Psoas muscle (tissue), 7 donors: ENCODE measurements at regions not wholly inside any gene's neighbourhood (a gene's known extent, or its start where the extent isn't known, plus 50 kb on each side); places are given as distances from the start of the nearest gene placed in this dataset.
"Not testable (repeated sequence)": the region's sequence is repeated elsewhere in the genome, so short reads cannot be mapped to it uniquely, and the experiment has no call there.

Experiments
- ATAC-seq, 4 donors: fragments of 200-7000 bp; cut with Tn5 transposase; one replicate each; pipeline ENCODE4 v1.9.1; 2020; ENCODE audit warnings: moderate library complexity in 3 of 4, mild to moderate bottlenecking in 2 of 4
- DNase-seq, 2 donors: peaks; one replicate each; pipeline ENCODE4 v3.0.0-alpha.2; 2020
- H3K27ac ChIP-seq: fragments of 200-600 bp; one replicate; pipeline ENCODE4 v1.8.0; 2022
- H3K27me3 ChIP-seq, 3 donors: fragments of 200-600 bp in 1 of 3; one replicate each; pipeline versions ENCODE4 v1.6.1 to v1.8.0; 2013 to 2022; ENCODE audit warnings: low read length in 2 of 3, mild to moderate bottlenecking in 2 of 3, moderate library complexity in 1 of 3; ENCODE audit not compliant: insufficient read depth in 3 of 3
- H3K36me3 ChIP-seq, 2 donors: fragments of 200-600 bp in 1 of 2; one replicate each; pipeline versions ENCODE4 v1.6.1 to v1.8.0; 2013 to 2022; ENCODE audit warnings: low read depth in 1 of 2, mild to moderate bottlenecking in 1 of 2, moderate library complexity in 1 of 2; ENCODE audit not compliant: insufficient read depth in 1 of 2
- H3K4me1 ChIP-seq: fragments of 200-600 bp; one replicate; pipeline ENCODE4 v1.8.0; 2022
- H3K4me3 ChIP-seq: fragments of 200-600 bp; one replicate; pipeline ENCODE4 v1.8.0; 2022; ENCODE audit warnings: mild to moderate bottlenecking
- H3K9me3 ChIP-seq: fragments of 200-600 bp; one replicate; pipeline ENCODE4 v1.8.0; 2022
- CTCF ChIP-seq: fragments of 200-600 bp; IDR thresholded peaks from one replicate; pipeline ENCODE4 v1.8.0; 2022; ENCODE audit warnings: antibody characterized with exemption
- WGBS, 3 donors: extraction: QIAGEN DNeasy Blood & Tissue Kit; methylation state at CpG; one replicate each; pipeline versions ENCODE4 v1.1.6 to v1.1.7; 2013; 5-methylcytosine and 5-hydroxymethylcytosine counted together
- intact Hi-C, 2 donors: fragments of 100-400 bp; cut with DNase I; formaldehyde crosslinking; loops; one replicate each; pipeline versions ENCODE4 v1.11.0 to v1.14.2; 2022
- donor health status: healthy with polysubstance abuse.
- donor health status: DM: no; HTN: no; CAD: no; lungs with moderate emphysema.
- donor health status: Bipolar disorder and iron deficiency.
- donor health status: healthy.
- donor health status: DM: yes; HTN: yes; CAD: no.
- donor health status: DM: no; HTN: no; CAD: no.
- donor health status: DM: yes; HTN: yes; CAD: no.

DNA sequence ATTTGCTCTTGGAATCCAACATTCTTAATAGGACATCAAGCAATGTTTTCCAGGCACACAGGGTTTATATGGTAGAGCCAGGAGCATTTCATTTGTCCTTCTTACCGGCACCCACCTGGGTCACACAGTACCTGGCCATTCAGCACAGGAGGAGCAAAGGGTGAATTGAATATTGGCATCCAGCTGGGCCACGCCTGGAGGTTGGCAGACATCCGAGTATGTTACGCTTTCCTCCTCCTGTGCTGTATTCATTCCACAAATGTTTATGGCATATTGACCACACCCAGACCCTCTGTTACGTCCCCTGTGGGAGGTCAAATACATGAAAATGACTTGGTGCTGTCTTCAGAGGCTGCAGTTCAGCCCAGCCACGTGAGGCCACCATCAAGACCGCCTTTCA lies 206.2 kb downstream of the RTP5 start:
- intact Hi-C loops = no loop called here
- H3K9me3 ChIP-seq = no peaks in the 10 kb centered on the region
- H3K36me3 ChIP-seq = no peaks in the 10 kb centered on the region
- no peaks in the 10 kb centered on the region for H3K4me1 ChIP-seq
- no peak overlapping the region for H3K4me3 ChIP-seq
- TF ChIP-seq CTCF = no peak
- no peak overlapping the region for H3K27ac ChIP-seq
- peaks cover 0 to 15% (median 0%) of the 10 kb centered on the region in 3 donors for H3K27me3 ChIP-seq
- no peak for ATAC-seq
- no peak for DNase-seq
- 32 to 37% (median 33%) methylated on average over 7 of the region's 7 CpGs for WGBS, 3 donors

DNA sequence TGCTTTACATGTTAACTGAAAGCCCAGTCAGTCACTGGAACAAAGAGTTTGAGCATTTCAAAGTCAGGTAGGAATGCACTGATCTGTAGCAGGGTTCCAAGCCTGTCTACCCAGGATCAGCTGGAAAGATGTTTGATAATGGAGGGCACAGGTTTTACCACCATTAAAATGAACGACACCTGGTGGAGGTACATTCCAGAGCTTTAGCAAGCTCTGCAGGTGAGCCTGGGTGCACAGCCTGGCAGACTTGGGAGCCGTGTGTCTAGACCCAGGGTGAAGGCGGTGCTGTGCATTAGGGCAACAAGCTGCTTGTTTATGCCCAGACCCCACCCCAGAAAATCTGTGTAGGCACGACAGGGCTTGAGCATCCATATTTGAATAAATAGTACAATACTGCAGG lies 206.7 kb downstream of the RTP5 start:
- H3K27ac ChIP-seq, DNase-seq, H3K4me3 ChIP-seq, ATAC-seq, intact Hi-C loops, H3K4me1 ChIP-seq, H3K9me3 ChIP-seq, H3K36me3 ChIP-seq: not testable (repeated sequence)
- peaks cover 0 to 19% (median 0%) of the 10 kb centered on the region in 3 donors for H3K27me3 ChIP-seq
- 63 to 75% (median 65%) methylated on average over 4 of the region's 4 CpGs for WGBS, 3 donors

GRCh38 chr2:242078426-242078825 lies 208.9 kb downstream of the RTP5 start:
- 51 to 67% (median 64%) methylated on average over 3 of the region's 3 CpGs for WGBS, 3 donors
- peaks cover 0 to 24% (median 0%) of the 10 kb centered on the region in 3 donors for H3K27me3 ChIP-seq
- H3K9me3 ChIP-seq, H3K27ac ChIP-seq, H3K4me3 ChIP-seq, H3K4me1 ChIP-seq, ATAC-seq, DNase-seq, intact Hi-C loops, H3K36me3 ChIP-seq: not testable (repeated sequence)

DNA sequence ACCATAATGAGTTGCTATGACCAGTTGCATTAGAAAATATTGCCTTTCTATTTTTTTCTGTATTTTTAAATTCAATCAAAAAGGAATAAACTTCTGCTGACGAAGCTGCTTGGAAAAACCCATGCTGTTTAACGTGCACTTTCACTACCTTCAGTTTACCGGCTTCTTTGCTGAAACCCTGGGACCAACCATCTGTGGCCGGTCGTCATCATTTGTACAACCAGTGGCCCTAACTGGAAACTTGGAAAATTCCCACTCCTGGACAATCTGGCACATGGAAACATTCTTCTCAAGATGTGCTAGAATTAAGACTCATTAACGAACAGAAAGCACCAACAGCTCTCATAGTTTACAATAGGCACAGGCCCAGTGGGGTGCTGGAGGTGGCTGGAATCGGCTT lies 210.3 kb downstream of the RTP5 start:
- H3K9me3 ChIP-seq, ATAC-seq, H3K36me3 ChIP-seq, H3K27ac ChIP-seq, H3K4me1 ChIP-seq, DNase-seq, H3K4me3 ChIP-seq, intact Hi-C loops: not testable (repeated sequence)
- WGBS, 3 donors = 74 to 79% (median 77%) methylated on average over 7 of the region's 7 CpGs
- H3K27me3 ChIP-seq = peaks cover 0 to 24% (median 0%) of the 10 kb centered on the region in 3 donors

- peaks cover 0 to 21% (median 0%) of the 10 kb centered on the region in 3 donors for H3K27me3 ChIP-seq
- 58 to 62% (median 58%) methylated on average over 6 to 7 of the region's 7 CpGs for WGBS, 3 donors
- H3K27ac ChIP-seq, ATAC-seq, H3K4me3 ChIP-seq, H3K36me3 ChIP-seq, H3K4me1 ChIP-seq, intact Hi-C loops, DNase-seq, H3K9me3 ChIP-seq: not testable (repeated sequence)
Measured at GRCh38 chr2:242080575-242081214, 211.2 kb downstream of the RTP5 start.

DNA sequence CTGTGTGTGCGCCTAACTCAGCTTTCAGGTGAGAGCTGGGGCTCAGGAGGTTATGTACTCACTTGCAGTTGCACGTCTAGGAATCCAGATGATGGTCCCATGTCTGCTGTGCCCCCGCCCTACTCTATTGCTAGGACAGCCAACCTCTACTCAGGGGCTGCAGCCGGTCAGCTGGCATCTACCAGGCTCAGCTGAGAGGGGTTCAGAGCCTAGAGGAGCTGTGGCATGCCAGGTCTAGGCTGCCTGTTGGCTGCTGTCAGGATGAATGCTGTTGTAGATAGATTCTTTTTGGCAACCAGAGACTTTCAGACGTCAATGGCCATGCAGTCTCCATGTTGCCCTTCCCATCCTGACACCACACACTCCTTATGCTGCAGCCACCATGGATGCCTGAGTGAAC lies 214.5 kb downstream of the RTP5 start:
- H3K4me3 ChIP-seq, H3K27ac ChIP-seq, H3K9me3 ChIP-seq, DNase-seq, ATAC-seq, H3K4me1 ChIP-seq, intact Hi-C loops, H3K36me3 ChIP-seq: not testable (repeated sequence)
- whole genome bisulfite sequencing, 3 donors = 49 to 68% (median 52%) methylated on average over 5 of the region's 5 CpGs
- peaks cover 0 to 20% (median 0%) of the 10 kb centered on the region in 3 donors for H3K27me3 ChIP-seq

GRCh38 chr2:242085024-242085674 lies 215.6 kb downstream of the RTP5 start:
- H3K4me1 ChIP-seq, H3K36me3 ChIP-seq, DNase-seq, ATAC-seq, intact Hi-C loops, H3K9me3 ChIP-seq, H3K4me3 ChIP-seq, H3K27ac ChIP-seq: not testable (repeated sequence)
- WGBS, 3 donors = 49 to 56% (median 53%) methylated on average over 4 to 6 of the region's 14 CpGs
- H3K27me3 ChIP-seq = peaks cover 0 to 19% (median 0%) of the 10 kb centered on the region in 3 donors
